ENCODE measurements at regions not wholly inside any gene's neighbourhood (a gene's known extent, or its start where the extent isn't known, plus 50 kb on each side); places are given as distances from the start of the nearest gene placed in this dataset.

DNA sequence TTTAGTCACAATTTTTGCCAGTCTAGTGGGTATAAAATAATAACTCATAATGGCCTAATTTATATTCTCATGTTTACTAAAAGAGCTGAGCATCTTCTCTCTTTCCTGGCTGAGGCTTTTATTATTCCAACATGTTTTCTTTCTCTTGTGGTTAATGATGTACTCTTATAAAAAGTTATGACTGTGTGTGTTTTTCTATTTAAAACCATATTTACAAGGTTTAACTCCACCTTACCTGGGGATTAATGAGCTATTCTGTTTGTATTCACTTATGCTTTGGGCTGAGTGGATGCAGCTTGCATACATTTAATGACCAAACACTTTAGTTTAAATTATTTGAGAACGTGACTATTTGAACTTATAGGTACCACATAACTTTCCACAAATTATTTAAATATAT lies 1365.7 kb upstream of the SLC10A2 start:
- Histone ChIP-seq H4K8ac (ENCODE audit: low read depth in 2 of 2, low read length in 2 of 2) (no peak overlapping the region), H3K23ac (ENCODE audit: low read depth, low read length) (no peak overlapping the region), H3K36me3 (ENCODE audit: control insufficient read depth, insufficient read depth, low read length) (no peaks in the 10 kb centered on the region), H4K20me1 (ENCODE audit: insufficient read depth, low read length) (no peaks in the 10 kb centered on the region), H3K4ac (ENCODE audit: low read depth, low read length) (no peak overlapping the region), H2AK5ac (ENCODE audit: low read depth, low read length) (no peak overlapping the region), H4K91ac (ENCODE audit: insufficient read depth, low read depth, low read length) (no peak overlapping the region), H3K27ac (ENCODE audit: insufficient read depth, low read length) (no peak overlapping the region), H2BK15ac (ENCODE audit: low read depth, low read length) (no peak overlapping the region), H3K9ac (ENCODE audit: low read depth, low read length) (no peak overlapping the region), H3K9me1 (ENCODE audit: insufficient read depth, low read length) (no peaks in the 10 kb centered on the region), H4K5ac (ENCODE audit: low read depth, low read length) (no peak overlapping the region), H3K9me3 (ENCODE audit: control insufficient read depth, insufficient read depth, low read length) (peaks cover 2% of the 10 kb centered on the region; the same call in 1 of the 2 replicates), H3K79me1 (ENCODE audit: low read depth in 1 of 2, low read length in 2 of 2) (no peaks in the 10 kb centered on the region), H3K14ac (replicated peaks; ENCODE audit: low read depth, low read length) (no peak overlapping the region), H2AK9ac (replicated peaks; ENCODE audit: low read depth, low read length, poor library complexity) (no peak overlapping the region), H3K4me1 (ENCODE audit: control insufficient read depth, insufficient read depth, low read length) (no peaks in the 10 kb centered on the region), H3K18ac (ENCODE audit: low read depth, low read length) (no peak overlapping the region), H2AFZ (replicated peaks; ENCODE audit: low read length, poor library complexity) (no peak overlapping the region), H2BK5ac (ENCODE audit: low read depth, low read length, poor library complexity, severe bottlenecking) (no peak overlapping the region), H3K56ac (ENCODE audit: extremely low read depth, insufficient read depth, low read length) (no peak overlapping the region), H3K4me2 (ENCODE audit: low read depth, low read length) (no peak overlapping the region), H2BK20ac (ENCODE audit: low read depth, low read length) (no peak overlapping the region), H2BK120ac (ENCODE audit: low read depth, low read length) (no peak overlapping the region), H3K4me3 (ENCODE audit: insufficient read depth, low read depth, low read length) (no peak overlapping the region), H3K27me3 (ENCODE audit: control insufficient read depth, insufficient read depth, low read length) (no peaks in the 10 kb centered on the region)
- in situ Hi-C loops (cut with MboI; ENCODE audit: low sequenced_read_pairs), result no loop called here
- TF ChIP-seq NFE2L2 (IDR thresholded peaks at IDR 0.05; ENCODE audit: low read depth, low read length), result no peak
- no peak for TF ChIP-seq POLR2A (IDR thresholded peaks at IDR 0.05; ENCODE audit: low read depth, low read length)
- TF ChIP-seq RFX5 (IDR thresholded peaks at IDR 0.05; ENCODE audit: low read depth, low read length), result no peak
- no peak for TF ChIP-seq MAZ (IDR thresholded peaks at IDR 0.05; ENCODE audit: borderline replicate concordance, low read depth, low read length)
- no peak for TF ChIP-seq RCOR1 (IDR thresholded peaks at IDR 0.05; ENCODE audit: insufficient replicate concordance, low read length)
- dilution Hi-C loops (cut with HindIII; ENCODE audit: low sequenced_read_pairs, unreplicated experiment), result no loop called here
- ATAC-seq (ENCODE audit: low read depth), result no peak
- no TSS peak for BruUV-seq (replicated peaks)
- intact Hi-C loops (cut with micrococcal nuclease), result no loop called here
- WGBS, 2 experiments (ENCODE audit: extremely low coverage in 2 of 2, insufficient read length in 1 of 2), result no CpG with 5 or more reads among the region's 1 CpG
- ChIA-PET CTCF (no interaction called here), POLR2A (ENCODE audit: unreplicated experiment) (no interaction called here)
- DNase-seq, result no peak

All from IMR-90 (cell line).